HG03342 (cell line): ENCODE measurements at regions not wholly inside any gene's neighbourhood (a gene's known extent, or its start where the extent isn't known, plus 50 kb on each side); places are given as distances from the start of the nearest gene placed in this dataset.

Experiments used
- ATAC-seq: cut with Tn5 transposase; IDR thresholded peaks from one replicate; pipeline ENCODE4 v1.9.1; 2021; ENCODE audit warnings: mild to moderate bottlenecking, moderate library complexity; ENCODE audit not compliant: unreplicated experiment

GRCh38 chr10:131517781-131518180, 206.3 kb upstream of the TCERG1L start:
- ATAC-seq, result no peak

GRCh38 chr10:131519723-131520605, 208.4 kb upstream of the TCERG1L start:
- no peak for ATAC-seq

- no peak for ATAC-seq
These were observed 220.0 kb upstream of the TCERG1L start for GRCh38 chr10:131531265-131532190.

- no peak for ATAC-seq
These were observed 220.8 kb upstream of the TCERG1L start for GRCh38 chr10:131532291-131532690.

GRCh38 chr10:131532745-131533341, 221.3 kb upstream of the TCERG1L start:
- ATAC-seq, result no peak

GRCh38 chr10:131533846-131534526, 222.5 kb upstream of the TCERG1L start:
- ATAC-seq, result no peak

- ATAC-seq, result no peak
These were observed 223.3 kb upstream of the TCERG1L start for GRCh38 chr10:131534836-131535235.

GRCh38 chr10:131536676-131537075, 225.2 kb upstream of the TCERG1L start:
- ATAC-seq, result no peak

- ATAC-seq, result no peak
These were observed 225.8 kb upstream of the TCERG1L start for GRCh38 chr10:131537281-131537680.

GRCh38 chr10:131544495-131544894, 233.0 kb upstream of the TCERG1L start:
- ATAC-seq, result no peak

- ATAC-seq, result no peak
These were observed 234.7 kb upstream of the TCERG1L start for GRCh38 chr10:131546086-131546810.

- no peak for ATAC-seq
These were observed 235.7 kb upstream of the TCERG1L start for GRCh38 chr10:131547129-131547799.

- ATAC-seq, result no peak
These were observed 236.7 kb upstream of the TCERG1L start for GRCh38 chr10:131548176-131548575.

GRCh38 chr10:131549116-131549515, 237.6 kb upstream of the TCERG1L start:
- ATAC-seq, result no peak

- no peak for ATAC-seq
These were observed 241.6 kb upstream of the TCERG1L start for GRCh38 chr10:131553121-131553520.

- ATAC-seq, result no peak
These were observed 242.1 kb upstream of the TCERG1L start for GRCh38 chr10:131553581-131553980.

GRCh38 chr10:131554821-131555220, 243.3 kb upstream of the TCERG1L start:
- no peak for ATAC-seq

GRCh38 chr10:131555406-131555805, 243.9 kb upstream of the TCERG1L start:
- ATAC-seq, result no peak

GRCh38 chr10:131556061-131556896, 244.8 kb upstream of the TCERG1L start:
- no peak for ATAC-seq
